ENCODE measurements at regions not wholly inside any gene's neighbourhood (a gene's known extent, or its start where the extent isn't known, plus 50 kb on each side); places are given as distances from the start of the nearest gene placed in this dataset.

- no peak for DNase-seq (ENCODE audit: low read depth)
- TF ChIP-seq, protein P1, sequence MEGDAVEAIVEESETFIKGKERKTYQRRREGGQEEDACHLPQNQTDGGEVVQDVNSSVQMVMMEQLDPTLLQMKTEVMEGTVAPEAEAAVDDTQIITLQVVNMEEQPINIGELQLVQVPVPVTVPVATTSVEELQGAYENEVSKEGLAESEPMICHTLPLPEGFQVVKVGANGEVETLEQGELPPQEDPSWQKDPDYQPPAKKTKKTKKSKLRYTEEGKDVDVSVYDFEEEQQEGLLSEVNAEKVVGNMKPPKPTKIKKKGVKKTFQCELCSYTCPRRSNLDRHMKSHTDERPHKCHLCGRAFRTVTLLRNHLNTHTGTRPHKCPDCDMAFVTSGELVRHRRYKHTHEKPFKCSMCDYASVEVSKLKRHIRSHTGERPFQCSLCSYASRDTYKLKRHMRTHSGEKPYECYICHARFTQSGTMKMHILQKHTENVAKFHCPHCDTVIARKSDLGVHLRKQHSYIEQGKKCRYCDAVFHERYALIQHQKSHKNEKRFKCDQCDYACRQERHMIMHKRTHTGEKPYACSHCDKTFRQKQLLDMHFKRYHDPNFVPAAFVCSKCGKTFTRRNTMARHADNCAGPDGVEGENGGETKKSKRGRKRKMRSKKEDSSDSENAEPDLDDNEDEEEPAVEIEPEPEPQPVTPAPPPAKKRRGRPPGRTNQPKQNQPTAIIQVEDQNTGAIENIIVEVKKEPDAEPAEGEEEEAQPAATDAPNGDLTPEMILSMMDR (IDR thresholded peaks at IDR 0.05; ENCODE audit: low read depth, low read length): no peak
- no peak for TF ChIP-seq POLR2A (IDR thresholded peaks at IDR 0.05; ENCODE audit: extremely low read depth, insufficient read length)
- TF ChIP-seq MYC (IDR thresholded peaks at IDR 0.05; ENCODE audit: low read depth, low read length): no peak
- TF ChIP-seq MAX (IDR thresholded peaks at IDR 0.05; ENCODE audit: low read depth, low read length): no peak
- H3K4me3 ChIP-seq (ENCODE audit: low read depth, low read length): no peak overlapping the region
Measured at GRCh38 chr6:112752791-112753190, 405.7 kb downstream of the RFPL4B start.

GRCh38 chr6:112760831-112761230, 413.7 kb downstream of the RFPL4B start:
- DNase-seq (ENCODE audit: low read depth): no peak
- no peak for TF ChIP-seq MYC (IDR thresholded peaks at IDR 0.05; ENCODE audit: low read depth, low read length)
- TF ChIP-seq MAX (IDR thresholded peaks at IDR 0.05; ENCODE audit: low read depth, low read length): no peak
- TF ChIP-seq POLR2A (IDR thresholded peaks at IDR 0.05; ENCODE audit: extremely low read depth, insufficient read length): no peak
- TF ChIP-seq, protein P1 (IDR thresholded peaks at IDR 0.05; ENCODE audit: low read depth, low read length): no peak
- H3K4me3 ChIP-seq (ENCODE audit: low read depth, low read length): no peak overlapping the region

DNA sequence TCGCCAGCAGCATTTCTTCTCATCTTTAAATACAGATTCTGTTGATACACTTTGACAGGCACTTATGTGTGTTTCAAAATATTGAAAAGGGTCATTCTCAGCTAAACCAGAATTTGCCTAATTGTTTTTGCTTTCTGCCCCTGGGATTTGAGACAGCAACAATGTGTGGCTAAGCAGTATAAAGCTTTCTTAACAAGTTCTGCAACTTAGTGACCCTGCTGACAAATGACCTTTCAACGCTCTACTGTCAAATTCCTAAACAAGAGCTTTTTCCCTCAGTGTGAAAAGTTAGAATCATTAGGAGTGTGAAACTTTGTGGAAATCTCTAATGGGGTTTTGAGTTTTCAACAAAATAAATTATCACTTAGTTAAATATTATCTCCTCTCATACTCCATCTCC, 414.6 kb downstream of the RFPL4B start:
- TF ChIP-seq MAX (IDR thresholded peaks at IDR 0.05; ENCODE audit: low read depth, low read length) (no peak), POLR2A (IDR thresholded peaks at IDR 0.05; ENCODE audit: extremely low read depth, insufficient read length) (no peak), MYC (IDR thresholded peaks at IDR 0.05; ENCODE audit: low read depth, low read length) (no peak)
- TF ChIP-seq, protein P1 (IDR thresholded peaks at IDR 0.05; ENCODE audit: low read depth, low read length): no peak
- no peak overlapping the region for H3K4me3 ChIP-seq (ENCODE audit: low read depth, low read length)
- DNase-seq (ENCODE audit: low read depth): no peak

GRCh38 chr6:112764377-112764776, 417.2 kb downstream of the RFPL4B start:
- H3K4me3 ChIP-seq (ENCODE audit: low read depth, low read length): no peak overlapping the region
- TF ChIP-seq, protein P1 (IDR thresholded peaks at IDR 0.05; ENCODE audit: low read depth, low read length): no peak
- TF ChIP-seq MYC (IDR thresholded peaks at IDR 0.05; ENCODE audit: low read depth, low read length) (no peak), MAX (IDR thresholded peaks at IDR 0.05; ENCODE audit: low read depth, low read length) (no peak), POLR2A (IDR thresholded peaks at IDR 0.05; ENCODE audit: extremely low read depth, insufficient read length) (no peak)
- DNase-seq (ENCODE audit: low read depth): no peak

GRCh38 chr6:112770308-112770707, 423.2 kb downstream of the RFPL4B start:
- DNase-seq (ENCODE audit: low read depth): no peak
- H3K4me3 ChIP-seq (ENCODE audit: low read depth, low read length): no peak overlapping the region
- TF ChIP-seq, protein P1 (IDR thresholded peaks at IDR 0.05; ENCODE audit: low read depth, low read length): no peak
- no peak for TF ChIP-seq POLR2A (IDR thresholded peaks at IDR 0.05; ENCODE audit: extremely low read depth, insufficient read length)
- no peak for TF ChIP-seq MYC (IDR thresholded peaks at IDR 0.05; ENCODE audit: low read depth, low read length)
- no peak for TF ChIP-seq MAX (IDR thresholded peaks at IDR 0.05; ENCODE audit: low read depth, low read length)

DNA sequence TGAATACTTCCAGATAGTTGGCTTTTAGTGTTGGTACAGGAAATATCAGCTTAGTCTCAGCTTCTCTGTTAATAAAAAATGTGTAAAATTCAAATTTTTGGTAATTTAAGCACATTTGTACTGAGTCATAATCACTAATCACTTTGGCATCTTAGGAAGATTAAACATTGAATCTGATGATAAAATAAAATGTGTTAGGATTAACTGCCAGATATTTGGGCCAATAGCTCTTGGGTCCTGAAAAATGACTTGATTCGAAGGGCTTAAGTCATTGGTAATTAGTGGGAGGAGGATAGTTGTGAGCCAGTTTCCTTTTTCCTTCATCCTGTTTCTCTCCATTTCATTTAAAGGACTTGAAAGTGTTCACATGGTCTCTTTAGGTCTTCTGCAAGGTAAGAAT, 426.1 kb downstream of the RFPL4B start:
- H3K4me3 ChIP-seq (ENCODE audit: low read depth, low read length): no peak overlapping the region
- DNase-seq (ENCODE audit: low read depth): no peak
- TF ChIP-seq MAX (IDR thresholded peaks at IDR 0.05; ENCODE audit: low read depth, low read length): no peak
- TF ChIP-seq MYC (IDR thresholded peaks at IDR 0.05; ENCODE audit: low read depth, low read length): no peak
- TF ChIP-seq, protein P1 (IDR thresholded peaks at IDR 0.05; ENCODE audit: low read depth, low read length): no peak
- TF ChIP-seq POLR2A (IDR thresholded peaks at IDR 0.05; ENCODE audit: extremely low read depth, insufficient read length): no peak

Measured in NB4 (cell line).